Middle frontal gyrus (tissue), 1 donor: ENCODE measurements at regions not wholly inside any gene's neighbourhood (a gene's known extent, or its start where the extent isn't known, plus 50 kb on each side); places are given as distances from the start of the nearest gene placed in this dataset.
A peak's percentile ranks its signal among the peaks of the same experiment; 100 is the strongest.
"Not testable (repeated sequence)": the region's sequence is repeated elsewhere in the genome, so short reads cannot be mapped to it uniquely, and the experiment has no call there.

Source experiments
- DNase-seq: peaks from one replicate; pipeline ENCODE4 v3.0.0-alpha.2; 2015; ENCODE audit warnings: low spot score; ENCODE audit errors: extremely low spot score

- DNase-seq: no peak
These were observed 89.1 kb downstream of the KATNIP start for GRCh38 chr16:27638833-27639560.

GRCh38 chr16:27639561-27640276 lies 89.8 kb downstream of the KATNIP start:
- peak; percentile 31 for DNase-seq

- no peak for DNase-seq
These were observed 90.3 kb downstream of the KATNIP start for GRCh38 chr16:27640277-27640600.

GRCh38 chr16:27641260-27641659 lies 91.3 kb downstream of the KATNIP start:
- no peak for DNase-seq

- DNase-seq: not testable (repeated sequence)
These were observed 91.9 kb downstream of the KATNIP start for GRCh38 chr16:27641734-27642415.

- no peak for DNase-seq
These were observed 92.8 kb downstream of the KATNIP start for GRCh38 chr16:27642756-27643155.

- DNase-seq: no peak
These were observed 94.2 kb downstream of the KATNIP start for GRCh38 chr16:27644165-27644564.

- no peak for DNase-seq
These were observed 95.5 kb downstream of the KATNIP start for GRCh38 chr16:27645396-27645795.

- DNase-seq: no peak
These were observed 96.9 kb downstream of the KATNIP start for GRCh38 chr16:27646806-27647205.

- no peak for DNase-seq
These were observed 99.1 kb downstream of the KATNIP start for GRCh38 chr16:27649021-27649420.

GRCh38 chr16:27650073-27650701 lies 100.2 kb downstream of the KATNIP start:
- no peak for DNase-seq

GRCh38 chr16:27651301-27651700 lies 101.4 kb downstream of the KATNIP start:
- no peak for DNase-seq

- DNase-seq: no peak
These were observed 107.9 kb downstream of the KATNIP start for GRCh38 chr16:27657811-27658210.

GRCh38 chr16:27660507-27660906 lies 110.6 kb downstream of the KATNIP start:
- DNase-seq: no peak

- not testable (repeated sequence) for DNase-seq
These were observed 113.3 kb downstream of the KATNIP start for GRCh38 chr16:27663235-27663634.

GRCh38 chr16:27665881-27666280 lies 115.9 kb downstream of the KATNIP start:
- no peak for DNase-seq

GRCh38 chr16:27670071-27670810 lies 120.3 kb downstream of the KATNIP start:
- no peak for DNase-seq

GRCh38 chr16:27671410-27671809 lies 121.5 kb downstream of the KATNIP start:
- DNase-seq: no peak

GRCh38 chr16:27676839-27677238 lies 126.9 kb downstream of the KATNIP start:
- DNase-seq: no peak

- no peak for DNase-seq
These were observed 127.3 kb downstream of the KATNIP start for GRCh38 chr16:27677263-27677662.

GRCh38 chr16:27678955-27679354 lies 129.0 kb downstream of the KATNIP start:
- DNase-seq: no peak
